ENCODE measurements at regions not wholly inside any gene's neighbourhood (a gene's known extent, or its start where the extent isn't known, plus 50 kb on each side); places are given as distances from the start of the nearest gene placed in this dataset.

DNA sequence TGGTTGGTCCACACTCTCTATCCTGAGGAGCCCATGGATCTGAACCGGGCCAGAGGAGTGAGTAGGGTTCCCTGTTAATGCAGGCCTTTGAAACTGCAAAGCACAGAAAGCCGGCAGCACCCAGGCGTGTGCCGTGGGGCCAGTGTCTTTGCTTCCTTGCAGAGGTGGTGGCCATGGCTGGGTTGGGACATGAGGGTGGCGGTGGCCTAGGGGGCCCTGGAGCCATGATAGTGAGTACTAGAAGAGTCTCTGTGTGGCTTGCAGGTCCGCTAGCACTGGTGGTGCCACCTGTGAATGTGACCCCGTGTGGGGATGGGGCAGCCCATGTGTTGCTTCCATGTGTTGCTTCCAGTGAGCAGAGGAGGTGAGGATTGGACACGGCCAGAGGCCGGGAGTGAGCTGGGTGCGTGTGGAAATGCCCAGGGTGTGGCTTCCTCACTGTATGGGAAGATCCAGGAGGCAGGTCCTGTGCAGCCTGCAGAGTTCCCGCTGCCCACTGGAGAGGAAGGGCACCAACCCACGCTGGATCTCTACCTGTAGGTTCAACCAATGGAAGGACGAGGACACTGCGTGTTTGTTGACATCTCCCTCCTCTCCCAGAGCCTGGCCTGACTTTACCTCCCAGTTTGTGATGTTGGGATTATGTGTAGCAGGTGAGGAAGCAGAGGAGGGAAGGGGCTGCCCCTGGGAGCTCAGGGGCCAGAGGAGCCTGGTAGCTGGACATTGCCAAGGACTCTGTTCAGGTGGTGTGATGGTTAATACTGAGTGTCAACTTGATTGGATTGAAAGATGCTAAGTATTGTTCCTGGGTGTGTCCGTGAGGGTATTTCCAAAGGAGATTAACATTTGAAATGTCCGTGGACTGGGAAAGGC lies 796.6 kb downstream of the TBC1D22A start:
- Mint-ChIP-seq H3K4me3 (no peak overlapping the region), H3K9me3 (peaks cover 100% of the 10 kb centered on the region)
- DNase-seq (ENCODE audit: low spot score) = no peak

More for the DNA sequence above, 796.6 kb downstream of the TBC1D22A start:
- Histone ChIP-seq H3K4me1 (ENCODE audit: insufficient read depth) (no peaks in the 10 kb centered on the region), H3K79me2 (replicated peaks; ENCODE audit: insufficient read depth) (no peaks in the 10 kb centered on the region), H3K27ac (ENCODE audit: low read depth) (no peak overlapping the region), H4K20me1 (replicated peaks; ENCODE audit: insufficient read depth) (no peaks in the 10 kb centered on the region), H3K4me2 (no peak overlapping the region), H3F3A (replicated peaks; ENCODE audit: low read depth) (peaks cover 6% of the 10 kb centered on the region; the same call in 1 of the 2 replicates), H3K36me3 (ENCODE audit: insufficient read depth) (peaks cover 8% of the 10 kb centered on the region; the same call in 1 of the 2 replicates), H2AFZ (no peak overlapping the region), H3K27me3 (ENCODE audit: insufficient read depth) (no peaks in the 10 kb centered on the region), H3K4me3 (no peak overlapping the region), H3K9me2 (ENCODE audit: insufficient read depth) (no peaks in the 10 kb centered on the region)
- TF ChIP-seq CREB1 (CRISPR knock-in tag; IDR thresholded peaks at IDR 0.05; ENCODE audit: low read depth) (no peak), STAT1 (IDR thresholded peaks at IDR 0.05; ENCODE audit: unreplicated experiment) (no peak), EZH2 (IDR thresholded peaks at IDR 0.05; ENCODE audit: low read depth, unreplicated experiment) (no peak), JUNB (IDR thresholded peaks at IDR 0.05; ENCODE audit: unreplicated experiment) (no peak), REST (IDR thresholded peaks at IDR 0.05; ENCODE audit: unreplicated experiment) (no peak), EZH2phosphoT487 (IDR thresholded peaks at IDR 0.05; ENCODE audit: unreplicated experiment) (no peak), POLR2AphosphoS5 (IDR thresholded peaks at IDR 0.05; ENCODE audit: low read depth) (no peak)
- TF ChIP-seq, protein P1, sequence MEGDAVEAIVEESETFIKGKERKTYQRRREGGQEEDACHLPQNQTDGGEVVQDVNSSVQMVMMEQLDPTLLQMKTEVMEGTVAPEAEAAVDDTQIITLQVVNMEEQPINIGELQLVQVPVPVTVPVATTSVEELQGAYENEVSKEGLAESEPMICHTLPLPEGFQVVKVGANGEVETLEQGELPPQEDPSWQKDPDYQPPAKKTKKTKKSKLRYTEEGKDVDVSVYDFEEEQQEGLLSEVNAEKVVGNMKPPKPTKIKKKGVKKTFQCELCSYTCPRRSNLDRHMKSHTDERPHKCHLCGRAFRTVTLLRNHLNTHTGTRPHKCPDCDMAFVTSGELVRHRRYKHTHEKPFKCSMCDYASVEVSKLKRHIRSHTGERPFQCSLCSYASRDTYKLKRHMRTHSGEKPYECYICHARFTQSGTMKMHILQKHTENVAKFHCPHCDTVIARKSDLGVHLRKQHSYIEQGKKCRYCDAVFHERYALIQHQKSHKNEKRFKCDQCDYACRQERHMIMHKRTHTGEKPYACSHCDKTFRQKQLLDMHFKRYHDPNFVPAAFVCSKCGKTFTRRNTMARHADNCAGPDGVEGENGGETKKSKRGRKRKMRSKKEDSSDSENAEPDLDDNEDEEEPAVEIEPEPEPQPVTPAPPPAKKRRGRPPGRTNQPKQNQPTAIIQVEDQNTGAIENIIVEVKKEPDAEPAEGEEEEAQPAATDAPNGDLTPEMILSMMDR (conservative IDR thresholded peaks at IDR 0.05; ENCODE audit: low read depth in 2 of 2) = no peak
- TF ChIP-seq, protein P2, sequence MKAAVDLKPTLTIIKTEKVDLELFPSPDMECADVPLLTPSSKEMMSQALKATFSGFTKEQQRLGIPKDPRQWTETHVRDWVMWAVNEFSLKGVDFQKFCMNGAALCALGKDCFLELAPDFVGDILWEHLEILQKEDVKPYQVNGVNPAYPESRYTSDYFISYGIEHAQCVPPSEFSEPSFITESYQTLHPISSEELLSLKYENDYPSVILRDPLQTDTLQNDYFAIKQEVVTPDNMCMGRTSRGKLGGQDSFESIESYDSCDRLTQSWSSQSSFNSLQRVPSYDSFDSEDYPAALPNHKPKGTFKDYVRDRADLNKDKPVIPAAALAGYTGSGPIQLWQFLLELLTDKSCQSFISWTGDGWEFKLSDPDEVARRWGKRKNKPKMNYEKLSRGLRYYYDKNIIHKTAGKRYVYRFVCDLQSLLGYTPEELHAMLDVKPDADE (IDR thresholded peaks at IDR 0.05) = no peak
- H3K27ac Mint-ChIP-seq = no peak overlapping the region
- peaks cover 12% of the 10 kb centered on the region for H3K27me3 Mint-ChIP-seq (ENCODE audit: insufficient read depth, low read depth, poor library complexity)
- peaks cover 42% of the 10 kb centered on the region for H3K36me3 Mint-ChIP-seq (ENCODE audit: low read depth)
- ATAC-seq = no peak
- H3K4me1 Mint-ChIP-seq = no peaks in the 10 kb centered on the region; the same call in 2 of the 3 replicates

All from GM23338 (cell line).